Small intestine (tissue), 7 donors: ENCODE measurements at regions not wholly inside any gene's neighbourhood (a gene's known extent, or its start where the extent isn't known, plus 50 kb on each side); places are given as distances from the start of the nearest gene placed in this dataset.

ENCODE experiments used
- DNase-seq, 2 donors: peaks; one replicate each; pipeline versions ENCODE4 v3.0.0 to v3.0.0-alpha.2; 2013
- FAIRE-seq: peaks from 2 replicates; lab custom pipeline; 2012; peaks lifted over from hg19 to GRCh38; lab: Jason Lieb, UNC
- H3K27ac ChIP-seq, 3 donors: one replicate each; pipeline ENCODE4 v1.5.1; 2013; ENCODE audit warnings: low read length in 2 of 3, mild to moderate bottlenecking in 2 of 3, control low read depth in 1 of 3, inconsistent platforms in 1 of 3, low read depth in 1 of 3, moderate library complexity in 1 of 3
- H3K27me3 ChIP-seq, 3 donors: one replicate each; pipeline ENCODE4 v1.6.1; 2013; ENCODE audit warnings: low read length in 3 of 3, inconsistent platforms in 1 of 3; ENCODE audit not compliant: control insufficient read depth in 3 of 3, insufficient read depth in 3 of 3
- H3K36me3 ChIP-seq, 3 donors: one replicate each; pipeline ENCODE4 v1.6.1; 2013; ENCODE audit warnings: low read length in 3 of 3, inconsistent platforms in 1 of 3, low read depth in 1 of 3, mild to moderate bottlenecking in 1 of 3, moderate library complexity in 1 of 3; ENCODE audit not compliant: control insufficient read depth in 3 of 3, insufficient read depth in 2 of 3
- H3K4me1 ChIP-seq, 3 donors: one replicate each; pipeline ENCODE4 v1.6.1; 2013; ENCODE audit warnings: low read length in 2 of 3, inconsistent platforms in 1 of 3, low read depth in 1 of 3, mild to moderate bottlenecking in 1 of 3, moderate library complexity in 1 of 3; ENCODE audit not compliant: control insufficient read depth in 3 of 3, insufficient read depth in 2 of 3
- H3K4me3 ChIP-seq, 3 donors: one replicate each; pipeline ENCODE4 v1.5.1; 2013; ENCODE audit warnings: low read length in 3 of 3, control low read depth in 1 of 3, inconsistent platforms in 1 of 3, low read depth in 1 of 3, mild to moderate bottlenecking in 1 of 3, moderate library complexity in 1 of 3
- H3K9me3 ChIP-seq, 2 donors: one replicate each; pipeline ENCODE4 v1.6.1; 2013; ENCODE audit warnings: low read depth in 1 of 2, low read length in 1 of 2; ENCODE audit not compliant: control insufficient read depth in 2 of 2, insufficient read depth in 1 of 2
- WGBS, 3 donors: extraction: QIAGEN DNeasy Blood & Tissue Kit; methylation state at CpG; one replicate each; pipeline ENCODE4 v1.1.7; 2013; 5-methylcytosine and 5-hydroxymethylcytosine counted together
- donor health status: healthy with polysubstance abuse.
- donor health status: control.
- donor health status: control.
- donor health status: Bipolar disorder and iron deficiency.
- donor health status: healthy.

- Histone ChIP-seq H3K4me3 (no peak overlapping the region), H3K9me3 (peaks cover 0 to 9% of the 10 kb centered on the region in 2 donors), H3K27ac (no peak overlapping the region), H3K4me1 (no peaks in the 10 kb centered on the region), H3K36me3 (no peaks in the 10 kb centered on the region), H3K27me3 (peaks cover 0 to 3% (median 2%) of the 10 kb centered on the region in 3 donors)
- peak in 1 of 2 donors; percentile 52 for DNase-seq
- 51 to 82% (median 63%) methylated on average over 6 of the region's 6 CpGs for WGBS, 3 donors
- no peak for FAIRE-seq
Observed at GRCh38 chr3:150038830-150039229, 68.1 kb upstream of the PFN2 start.

- FAIRE-seq: no peak
- Histone ChIP-seq H3K4me3 (no peak overlapping the region), H3K27me3 (peaks cover 0 to 3% (median 2%) of the 10 kb centered on the region in 3 donors), H3K36me3 (no peaks in the 10 kb centered on the region), H3K9me3 (peaks cover 0 to 6% of the 10 kb centered on the region in 2 donors), H3K4me1 (no peaks in the 10 kb centered on the region), H3K27ac (no peak overlapping the region)
- WGBS, 3 donors: 80 to 87% (median 84%) methylated on average over 5 of the region's 5 CpGs
- no peak for DNase-seq
Observed at GRCh38 chr3:150036780-150037179, 66.1 kb upstream of the PFN2 start.

GRCh38 chr3:150035910-150036612 is 65.4 kb upstream of the PFN2 start:
- Histone ChIP-seq H3K4me3 (no peak overlapping the region), H3K4me1 (no peaks in the 10 kb centered on the region), H3K9me3 (peaks cover 0 to 2% of the 10 kb centered on the region in 2 donors), H3K36me3 (no peaks in the 10 kb centered on the region), H3K27me3 (peaks cover 0 to 2% (median 0%) of the 10 kb centered on the region in 3 donors), H3K27ac (no peak overlapping the region)
- FAIRE-seq (no peak), DNase-seq (no peak)
- 79 to 83% (median 80%) methylated on average over 7 of the region's 7 CpGs for WGBS, 3 donors

GRCh38 chr3:150035301-150035779 is 64.6 kb upstream of the PFN2 start:
- FAIRE-seq: no peak
- Histone ChIP-seq H3K9me3 (no peaks in the 10 kb centered on the region), H3K4me3 (no peak overlapping the region), H3K4me1 (no peaks in the 10 kb centered on the region), H3K36me3 (no peaks in the 10 kb centered on the region), H3K27ac (no peak overlapping the region), H3K27me3 (peaks cover 0 to 2% (median 0%) of the 10 kb centered on the region in 3 donors)
- DNase-seq: no peak
- 70 to 73% (median 70%) methylated on average over 6 of the region's 6 CpGs for WGBS, 3 donors

- Histone ChIP-seq H3K4me1 (no peaks in the 10 kb centered on the region), H3K27ac (no peak overlapping the region), H3K9me3 (no peaks in the 10 kb centered on the region), H3K4me3 (no peak overlapping the region), H3K36me3 (no peaks in the 10 kb centered on the region), H3K27me3 (peaks cover 0 to 5% (median 0%) of the 10 kb centered on the region in 3 donors)
- DNase-seq (no peak), FAIRE-seq (no peak)
- 34 to 45% (median 38%) methylated on average over 2 of the region's 2 CpGs for WGBS, 3 donors
Observed at GRCh38 chr3:150033721-150034120, 63.0 kb upstream of the PFN2 start.

GRCh38 chr3:150030841-150031240 is 60.1 kb upstream of the PFN2 start:
- peaks cover 0 to 5% (median 0%) of the 10 kb centered on the region in 3 donors for H3K27me3 ChIP-seq
- DNase-seq (no peak), FAIRE-seq (no peak)
- H3K36me3 ChIP-seq: no peaks in the 10 kb centered on the region
- H3K27ac ChIP-seq: no peak overlapping the region
- WGBS, 3 donors: 92 to 94% (median 93%) methylated on average over 2 of the region's 2 CpGs
- H3K4me1 ChIP-seq: no peaks in the 10 kb centered on the region
- H3K4me3 ChIP-seq: no peak overlapping the region
- H3K9me3 ChIP-seq: no peaks in the 10 kb centered on the region

- H3K4me3 ChIP-seq: no peak overlapping the region
- H3K27ac ChIP-seq: no peak overlapping the region
- FAIRE-seq (no peak), DNase-seq (no peak)
- WGBS, 3 donors: 64 to 82% (median 68%) methylated on average over 1 of the region's 1 CpG
- H3K9me3 ChIP-seq: no peaks in the 10 kb centered on the region
- no peaks in the 10 kb centered on the region for H3K27me3 ChIP-seq
- H3K4me1 ChIP-seq: no peaks in the 10 kb centered on the region
- no peaks in the 10 kb centered on the region for H3K36me3 ChIP-seq
Observed at GRCh38 chr3:150023239-150023636, 52.5 kb upstream of the PFN2 start.

- Histone ChIP-seq H3K27ac (no peak overlapping the region), H3K4me3 (no peak overlapping the region), H3K36me3 (no peaks in the 10 kb centered on the region), H3K9me3 (no peaks in the 10 kb centered on the region), H3K4me1 (no peaks in the 10 kb centered on the region), H3K27me3 (no peaks in the 10 kb centered on the region)
- WGBS, 3 donors: 61 to 79% (median 76%) methylated on average over 9 of the region's 9 CpGs
- FAIRE-seq (no peak), DNase-seq (peak; percentile 10 to 32)
Observed at GRCh38 chr3:150022381-150023238, 51.9 kb upstream of the PFN2 start.
